Body of pancreas (tissue), 4 donors: ENCODE measurements at regions not wholly inside any gene's neighbourhood (a gene's known extent, or its start where the extent isn't known, plus 50 kb on each side); places are given as distances from the start of the nearest gene placed in this dataset.

Source experiments
- ATAC-seq: fragments of 150-250 bp; one replicate; pipeline ENCODE4 v1.9.1; 2016
- DNase-seq, 4 donors: peaks; one replicate each; pipeline ENCODE4 v3.0.0-alpha.2; 2019
- H3K27ac ChIP-seq, 4 donors: fragments of 200-600 bp; sonication (generic); 1 replicate in 3 of 4; 2 replicates in 1 of 4; pipeline versions ENCODE4 v1.5.1 to v1.6.1; 2016 to 2019; ENCODE audit warnings: mild to moderate bottlenecking in 1 of 4, mixed read lengths in 1 of 4, moderate library complexity in 1 of 4
- H3K27me3 ChIP-seq, 2 donors: fragments of 200-600 bp; sonication (generic); one replicate each; pipeline ENCODE4 v1.6.0; 2016; ENCODE audit warnings: mild to moderate bottlenecking in 1 of 2
- H3K36me3 ChIP-seq, 2 donors: fragments of 200-600 bp; sonication (generic); replicated peaks in 1 of 2; 2 replicates each; pipeline ENCODE4 v1.5.1; 2016; ENCODE audit warnings: low read depth in 2 of 2; ENCODE audit not compliant: insufficient read depth in 1 of 2
- H3K4me1 ChIP-seq: fragments of 200-600 bp; sonication (generic); one replicate; pipeline ENCODE4 v1.6.0; 2016
- H3K4me3 ChIP-seq, 2 donors: fragments of 200-600 bp; sonication (generic); 1 replicate in 1 of 2; 2 replicates in 1 of 2; pipeline ENCODE4 v1.5.1; 2016 to 2019
- H3K9me3 ChIP-seq, 3 donors: fragments of 200-600 bp; sonication (generic); 1 replicate in 2 of 3; 2 replicates in 1 of 3; pipeline ENCODE4 v1.5.1; 2016
- CTCF ChIP-seq, 7 experiments: fragments of 450-650 bp in 4 of 7; fragments of 200-600 bp in 3 of 7; sonication (generic) in 3 of 7; IDR thresholded peaks; one replicate each; pipeline ENCODE4 v1.5.1; 2016 to 2019; ENCODE audit warnings: antibody characterized with exemption in 7 of 7
- POLR2A ChIP-seq, 3 donors: fragments of 450-650 bp; IDR thresholded peaks; one replicate each; pipeline ENCODE4 v1.6.1; 2016; ENCODE audit warnings: antibody characterized with exemption in 3 of 3, mild to moderate bottlenecking in 2 of 3
- WGBS, 2 donors: methylation state at CpG; one replicate each; pipeline ENCODE4 v1.1.5; 2017; 5-methylcytosine and 5-hydroxymethylcytosine counted together
- intact Hi-C: fragments of 100-400 bp; cut with DNase I; formaldehyde crosslinking; loops from one replicate; pipeline ENCODE4 v1.15.1; 2023

- intact Hi-C loops = no loop called here
- no peak overlapping the region for H3K4me3 ChIP-seq
- H3K27ac ChIP-seq = no peak overlapping the region
- no peaks in the 10 kb centered on the region for H3K36me3 ChIP-seq
- DNase-seq = peak in 1 of 4 donors; percentile 3
- no peaks in the 10 kb centered on the region for H3K4me1 ChIP-seq
- no peaks in the 10 kb centered on the region for H3K27me3 ChIP-seq
- TF ChIP-seq CTCF (IDR thresholded peaks at IDR 0.05) (no peak), POLR2A (IDR thresholded peaks at IDR 0.05) (no peak)
- no peak for ATAC-seq
- H3K9me3 ChIP-seq = no peaks in the 10 kb centered on the region
These were observed 354.9 kb downstream of the BMPER start for GRCh38 chr7:34260279-34260678.

GRCh38 chr7:34263168-34263567, 357.8 kb downstream of the BMPER start:
- H3K27me3 ChIP-seq = no peaks in the 10 kb centered on the region
- WGBS, 2 donors = 47 to 70% methylated on average over 2 of the region's 2 CpGs
- no peaks in the 10 kb centered on the region for H3K36me3 ChIP-seq
- TF ChIP-seq CTCF (IDR thresholded peaks at IDR 0.05) (no peak), POLR2A (IDR thresholded peaks at IDR 0.05) (no peak)
- DNase-seq (no peak), ATAC-seq (no peak)
- H3K27ac ChIP-seq = no peak overlapping the region
- H3K9me3 ChIP-seq = no peaks in the 10 kb centered on the region
- no peaks in the 10 kb centered on the region for H3K4me1 ChIP-seq
- H3K4me3 ChIP-seq = no peak overlapping the region
- intact Hi-C loops = no loop called here

GRCh38 chr7:34269084-34269483, 363.7 kb downstream of the BMPER start:
- intact Hi-C loops = no loop called here
- Histone ChIP-seq H3K36me3 (no peaks in the 10 kb centered on the region), H3K4me1 (no peaks in the 10 kb centered on the region), H3K9me3 (no peaks in the 10 kb centered on the region), H3K27ac (no peak overlapping the region), H3K27me3 (no peaks in the 10 kb centered on the region), H3K4me3 (no peak overlapping the region)
- WGBS, 2 donors = 19 to 32% methylated on average over 2 of the region's 2 CpGs
- DNase-seq = no peak
- TF ChIP-seq POLR2A (IDR thresholded peaks at IDR 0.05) (no peak), CTCF (IDR thresholded peaks at IDR 0.05) (no peak)
- ATAC-seq = no peak

GRCh38 chr7:34275624-34276023, 370.3 kb downstream of the BMPER start:
- Histone ChIP-seq H3K9me3 (no peaks in the 10 kb centered on the region), H3K36me3 (no peaks in the 10 kb centered on the region), H3K27ac (no peak overlapping the region), H3K4me1 (no peaks in the 10 kb centered on the region), H3K4me3 (no peak overlapping the region), H3K27me3 (no peaks in the 10 kb centered on the region)
- ATAC-seq (no peak), DNase-seq (no peak)
- intact Hi-C loops = no loop called here
- no peak for TF ChIP-seq POLR2A (IDR thresholded peaks at IDR 0.05)
- TF ChIP-seq CTCF (IDR thresholded peaks at IDR 0.05) = no peak

- no peak for TF ChIP-seq CTCF (IDR thresholded peaks at IDR 0.05)
- no peak for TF ChIP-seq POLR2A (IDR thresholded peaks at IDR 0.05)
- 55 to 70% methylated on average over 7 of the region's 7 CpGs for WGBS, 2 donors
- Histone ChIP-seq H3K4me3 (no peak overlapping the region), H3K9me3 (peaks cover 0 to 11% (median 0%) of the 10 kb centered on the region in 3 donors), H3K27ac (no peak overlapping the region), H3K27me3 (no peaks in the 10 kb centered on the region), H3K36me3 (no peaks in the 10 kb centered on the region), H3K4me1 (no peaks in the 10 kb centered on the region)
- intact Hi-C loops = no loop called here
- no peak for DNase-seq
- ATAC-seq = no peak
These were observed 371.9 kb downstream of the BMPER start for GRCh38 chr7:34277016-34277802.
